HEK293T (cell line): ENCODE measurements at regions not wholly inside any gene's neighbourhood (a gene's known extent, or its start where the extent isn't known, plus 50 kb on each side); places are given as distances from the start of the nearest gene placed in this dataset.

Experiments
- ARNT ChIP-seq: fragments of 450-650 bp; IDR thresholded peaks from 2 replicates; pipeline ENCODE4 v1.6.1; 2017; ENCODE audit warnings: mild to moderate bottlenecking
- BHLHE40 ChIP-seq: fragments of 450-650 bp; IDR thresholded peaks from 2 replicates; pipeline ENCODE4 v1.6.1; 2016; ENCODE audit warnings: mild to moderate bottlenecking, moderate library complexity, borderline replicate concordance
- CTBP1 ChIP-seq: fragments of 450-650 bp; IDR thresholded peaks from 2 replicates; pipeline ENCODE4 v1.6.1; 2016; ENCODE audit warnings: borderline replicate concordance
- ELF4 ChIP-seq: fragments of 450-650 bp; IDR thresholded peaks from 2 replicates; pipeline ENCODE4 v1.6.1; 2017; ENCODE audit warnings: antibody characterized with exemption
- FOXA1 ChIP-seq: fragments of 450-650 bp; IDR thresholded peaks from 2 replicates; pipeline ENCODE4 v1.6.1; 2016; ENCODE audit warnings: mild to moderate bottlenecking
- FOXK2 ChIP-seq: fragments of 450-650 bp; IDR thresholded peaks from 2 replicates; pipeline ENCODE4 v1.6.1; 2016; ENCODE audit warnings: mild to moderate bottlenecking
- FOXM1 ChIP-seq: fragments of 450-650 bp; IDR thresholded peaks from 2 replicates; pipeline ENCODE4 v1.6.1; 2017; ENCODE audit warnings: mild to moderate bottlenecking, borderline replicate concordance
- HDGF ChIP-seq: fragments of 450-650 bp; IDR thresholded peaks from 2 replicates; pipeline ENCODE4 v1.6.1; 2017; ENCODE audit warnings: antibody characterized with exemption, borderline replicate concordance
- L3MBTL2 ChIP-seq: fragments of 450-650 bp; conservative IDR thresholded peaks from 2 replicates; pipeline ENCODE4 v1.6.1; 2016; ENCODE audit warnings: mild to moderate bottlenecking
- NFRKB ChIP-seq: fragments of 450-650 bp; IDR thresholded peaks from 2 replicates; pipeline ENCODE4 v1.6.1; 2016; ENCODE audit warnings: mild to moderate bottlenecking, moderate library complexity
- SP1 ChIP-seq: fragments of 450-650 bp; IDR thresholded peaks from 2 replicates; pipeline ENCODE4 v1.6.1; 2017
- SUZ12 ChIP-seq: fragments of 450-650 bp; IDR thresholded peaks from 2 replicates; pipeline ENCODE4 v1.6.1; 2016; ENCODE audit warnings: mild to moderate bottlenecking
- TARDBP ChIP-seq: fragments of 450-650 bp; IDR thresholded peaks from 2 replicates; pipeline ENCODE4 v1.6.1; 2016

DNA sequence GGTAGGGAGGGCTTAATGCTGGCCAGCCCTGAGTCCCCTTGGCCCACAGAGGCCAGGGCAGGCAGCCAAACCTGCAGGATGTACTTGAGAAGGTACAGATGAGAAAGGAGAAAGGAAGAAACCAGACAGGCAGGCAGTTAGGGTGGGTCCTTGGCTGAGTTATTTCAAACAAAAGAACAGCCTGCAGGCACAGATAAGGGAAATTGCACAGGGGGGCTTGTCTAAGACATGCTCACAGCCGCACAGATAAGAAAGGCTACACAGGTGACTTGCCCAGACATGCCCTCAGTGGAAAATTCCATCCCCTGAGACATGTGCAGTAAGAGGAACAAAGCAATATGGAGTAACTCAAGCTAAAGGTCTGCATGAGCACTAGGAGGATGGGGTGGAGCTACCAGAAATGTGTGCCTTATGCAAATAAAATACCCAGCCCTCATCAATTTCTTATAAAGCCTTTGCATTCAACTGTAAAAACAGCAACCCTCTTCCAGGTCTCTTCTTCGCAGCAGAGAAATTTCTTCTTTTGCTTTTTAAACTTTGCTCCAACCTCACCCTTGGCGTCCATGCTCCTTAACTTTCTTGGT lies 158.2 kb upstream of the RGS6 start:
- TF ChIP-seq BHLHE40 (no peak), FOXK2 (no peak), CTBP1 (no peak), SP1 (no peak), TARDBP (no peak), FOXM1 (no peak), NFRKB (no peak), ELF4 (no peak), SUZ12 (no peak), HDGF (no peak), FOXA1 (no peak), ARNT (no peak), L3MBTL2 (no peak)
